Spleen (tissue), 7 donors: ENCODE measurements at regions not wholly inside any gene's neighbourhood (a gene's known extent, or its start where the extent isn't known, plus 50 kb on each side); places are given as distances from the start of the nearest gene placed in this dataset.

ENCODE experiments used
- POLR2A ChIP-seq, 3 donors: fragments of 450-650 bp; IDR thresholded peaks; one replicate each; pipeline ENCODE4 v1.5.1; 2017; ENCODE audit warnings: antibody characterized with exemption in 3 of 3, mild to moderate bottlenecking in 1 of 3
- POLR2AphosphoS5 ChIP-seq, 3 donors: sonication (generic); formaldehyde crosslinking; IDR thresholded peaks; one replicate each; pipeline ENCODE4 v1.5.1; 2017; ENCODE audit warnings: antibody characterized with exemption in 3 of 3
- TF ChIP-seq, protein P1 (sequence below), 11 experiments: fragments of 200-600 bp in 7 of 11; fragments of 450-650 bp in 4 of 11; sonication (generic) in 4 of 11; IDR thresholded peaks in 8 of 11; conservative IDR thresholded peaks in 3 of 11; 1 replicate in 7 of 11; 2 replicates in 4 of 11; pipeline versions ENCODE4 v1.4.0 to v1.8.0; 2016 to 2021; ENCODE audit warnings: antibody characterized with exemption in 11 of 11, inconsistent platforms in 4 of 11, mild to moderate bottlenecking in 1 of 11
- donor health status: DM: no; HTN: no; CAD: no; lungs with moderate emphysema.
- donor health status: DM: no; HTN: no; CAD: no.
- donor health status: DM: no; HTN: no; CAD: no.

DNA sequence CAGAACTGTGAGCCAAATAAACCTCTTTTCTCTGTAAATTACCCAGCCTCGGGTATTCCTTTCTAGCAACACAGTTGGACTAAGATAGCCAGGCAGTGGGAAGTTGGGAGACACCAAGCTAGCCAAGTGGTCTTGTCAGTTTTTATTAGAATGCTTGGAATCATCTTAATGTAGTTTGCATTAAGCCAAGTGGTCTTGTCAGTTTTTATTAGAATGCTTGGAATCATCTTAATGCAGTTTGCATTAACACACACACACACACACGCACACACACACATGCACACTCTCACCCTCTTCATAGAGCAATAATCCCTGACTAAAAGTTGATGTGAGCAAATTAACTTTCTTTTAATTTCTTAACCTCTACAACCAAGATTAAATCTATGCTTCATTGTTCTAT lies 151.5 kb downstream of the VAPA start:
- TF ChIP-seq, protein P1, sequence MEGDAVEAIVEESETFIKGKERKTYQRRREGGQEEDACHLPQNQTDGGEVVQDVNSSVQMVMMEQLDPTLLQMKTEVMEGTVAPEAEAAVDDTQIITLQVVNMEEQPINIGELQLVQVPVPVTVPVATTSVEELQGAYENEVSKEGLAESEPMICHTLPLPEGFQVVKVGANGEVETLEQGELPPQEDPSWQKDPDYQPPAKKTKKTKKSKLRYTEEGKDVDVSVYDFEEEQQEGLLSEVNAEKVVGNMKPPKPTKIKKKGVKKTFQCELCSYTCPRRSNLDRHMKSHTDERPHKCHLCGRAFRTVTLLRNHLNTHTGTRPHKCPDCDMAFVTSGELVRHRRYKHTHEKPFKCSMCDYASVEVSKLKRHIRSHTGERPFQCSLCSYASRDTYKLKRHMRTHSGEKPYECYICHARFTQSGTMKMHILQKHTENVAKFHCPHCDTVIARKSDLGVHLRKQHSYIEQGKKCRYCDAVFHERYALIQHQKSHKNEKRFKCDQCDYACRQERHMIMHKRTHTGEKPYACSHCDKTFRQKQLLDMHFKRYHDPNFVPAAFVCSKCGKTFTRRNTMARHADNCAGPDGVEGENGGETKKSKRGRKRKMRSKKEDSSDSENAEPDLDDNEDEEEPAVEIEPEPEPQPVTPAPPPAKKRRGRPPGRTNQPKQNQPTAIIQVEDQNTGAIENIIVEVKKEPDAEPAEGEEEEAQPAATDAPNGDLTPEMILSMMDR (IDR thresholded peaks at IDR 0.05 in 8 of 11, conservative IDR thresholded peaks at IDR 0.05 in 3 of 11) = no peak
- no peak for TF ChIP-seq POLR2AphosphoS5 (IDR thresholded peaks at IDR 0.05)
- TF ChIP-seq POLR2A (IDR thresholded peaks at IDR 0.05) = no peak
